Astrocyte (in vitro differentiated cells and primary cell): ENCODE measurements at regions not wholly inside any gene's neighbourhood (a gene's known extent, or its start where the extent isn't known, plus 50 kb on each side); places are given as distances from the start of the nearest gene placed in this dataset.
"Not testable (repeated sequence)": the region's sequence is repeated elsewhere in the genome, so short reads cannot be mapped to it uniquely, and the experiment has no call there.

Source experiments
- DNase-seq: peaks from one replicate; pipeline ENCODE4 v3.0.0-alpha.2; 2010; ENCODE audit warnings: low read depth
- FAIRE-seq: peaks from 2 replicates; lab custom pipeline; 2011; peaks lifted over from hg19 to GRCh38; lab: Jason Lieb, UNC
- H2AFZ ChIP-seq: 2 replicates; pipeline ENCODE4 v1.6.0; 2012; ENCODE audit warnings: low read depth, low read length, inconsistent platforms
- H3K27ac ChIP-seq: 2 replicates; pipeline ENCODE4 v1.5.1; 2011; ENCODE audit warnings: low read depth, low read length, inconsistent platforms
- H3K27me3 ChIP-seq: 2 replicates; pipeline ENCODE4 v1.6.0; 2011; ENCODE audit warnings: low read length, inconsistent platforms; ENCODE audit not compliant: insufficient read depth
- H3K36me3 ChIP-seq: 2 replicates; pipeline ENCODE4 v1.5.1; 2011; ENCODE audit warnings: low read length, inconsistent platforms; ENCODE audit not compliant: insufficient read depth
- H3K4me1 ChIP-seq: 2 replicates; pipeline ENCODE4 v1.5.1; 2011; ENCODE audit warnings: low read length, inconsistent platforms; ENCODE audit not compliant: insufficient read depth
- H3K4me2 ChIP-seq: 2 replicates; pipeline ENCODE4 v1.6.0; 2012; ENCODE audit warnings: low read length, inconsistent platforms
- H3K4me3 ChIP-seq: 2 replicates; pipeline ENCODE4 v1.5.1; 2011; ENCODE audit warnings: low read depth, mild to moderate bottlenecking, low read length, inconsistent platforms; ENCODE audit not compliant: insufficient read depth
- H3K79me2 ChIP-seq: 2 replicates; pipeline ENCODE4 v1.6.0; 2012; ENCODE audit warnings: mild to moderate bottlenecking, low read length, inconsistent platforms; ENCODE audit not compliant: insufficient read depth
- H3K9ac ChIP-seq: 2 replicates; pipeline ENCODE4 v1.6.0; 2012; ENCODE audit warnings: mild to moderate bottlenecking, low read length, inconsistent platforms
- H3K9me3 ChIP-seq: 2 replicates; pipeline ENCODE4 v1.5.1; 2012; ENCODE audit warnings: low read depth, mild to moderate bottlenecking, low read length, inconsistent platforms; ENCODE audit not compliant: insufficient read depth
- H4K20me1 ChIP-seq: 2 replicates; pipeline ENCODE4 v1.6.0; 2012; ENCODE audit warnings: low read length, inconsistent platforms; ENCODE audit not compliant: insufficient read depth
- H3K27ac Mint-ChIP-seq: one replicate; pipeline ENCODE4 v1.8.0; 2021; ENCODE audit warnings: mild to moderate bottlenecking, mixed read lengths; ENCODE audit not compliant: unreplicated experiment
- H3K27me3 Mint-ChIP-seq: one replicate; pipeline ENCODE4 v1.8.0; 2021; ENCODE audit warnings: low read depth, mixed read lengths; ENCODE audit not compliant: unreplicated experiment
- H3K36me3 Mint-ChIP-seq: one replicate; pipeline ENCODE4 v1.8.0; 2021; ENCODE audit warnings: low read depth, mixed read lengths; ENCODE audit not compliant: unreplicated experiment
- H3K4me1 Mint-ChIP-seq: one replicate; pipeline ENCODE4 v1.8.0; 2021; ENCODE audit warnings: low read depth, mixed read lengths; ENCODE audit not compliant: unreplicated experiment
- H3K4me3 Mint-ChIP-seq: one replicate; pipeline ENCODE4 v1.8.0; 2021; ENCODE audit warnings: mild to moderate bottlenecking, moderate library complexity, mixed read lengths; ENCODE audit not compliant: unreplicated experiment
- H3K9me3 Mint-ChIP-seq: one replicate; pipeline ENCODE4 v1.8.0; 2021; ENCODE audit warnings: mild to moderate bottlenecking, mixed read lengths; ENCODE audit not compliant: unreplicated experiment
- EZH2 ChIP-seq: IDR thresholded peaks from 2 replicates; pipeline ENCODE4 v1.6.1; 2012; ENCODE audit warnings: mild to moderate bottlenecking, low read length, inconsistent platforms; ENCODE audit not compliant: insufficient read depth
- TF ChIP-seq, protein P1 (sequence below): IDR thresholded peaks from 2 replicates; pipeline ENCODE4 v1.5.1; 2011; ENCODE audit warnings: low read depth, mild to moderate bottlenecking, inconsistent platforms, low read length, moderate library complexity; ENCODE audit not compliant: insufficient read depth

GRCh38 chr10:21036757-21037156, 139.6 kb upstream of the NEBL start:
- Histone ChIP-seq H3K9me3 (no peaks in the 10 kb centered on the region), H4K20me1 (no peaks in the 10 kb centered on the region), H3K4me3 (no peak overlapping the region), H3K36me3 (no peaks in the 10 kb centered on the region), H3K9ac (no peak overlapping the region), H3K79me2 (no peaks in the 10 kb centered on the region), H3K4me1 (no peaks in the 10 kb centered on the region), H3K27me3 (no peaks in the 10 kb centered on the region), H3K27ac (no peak overlapping the region), H2AFZ (no peak overlapping the region), H3K4me2 (no peak overlapping the region)
- TF ChIP-seq, protein P1, sequence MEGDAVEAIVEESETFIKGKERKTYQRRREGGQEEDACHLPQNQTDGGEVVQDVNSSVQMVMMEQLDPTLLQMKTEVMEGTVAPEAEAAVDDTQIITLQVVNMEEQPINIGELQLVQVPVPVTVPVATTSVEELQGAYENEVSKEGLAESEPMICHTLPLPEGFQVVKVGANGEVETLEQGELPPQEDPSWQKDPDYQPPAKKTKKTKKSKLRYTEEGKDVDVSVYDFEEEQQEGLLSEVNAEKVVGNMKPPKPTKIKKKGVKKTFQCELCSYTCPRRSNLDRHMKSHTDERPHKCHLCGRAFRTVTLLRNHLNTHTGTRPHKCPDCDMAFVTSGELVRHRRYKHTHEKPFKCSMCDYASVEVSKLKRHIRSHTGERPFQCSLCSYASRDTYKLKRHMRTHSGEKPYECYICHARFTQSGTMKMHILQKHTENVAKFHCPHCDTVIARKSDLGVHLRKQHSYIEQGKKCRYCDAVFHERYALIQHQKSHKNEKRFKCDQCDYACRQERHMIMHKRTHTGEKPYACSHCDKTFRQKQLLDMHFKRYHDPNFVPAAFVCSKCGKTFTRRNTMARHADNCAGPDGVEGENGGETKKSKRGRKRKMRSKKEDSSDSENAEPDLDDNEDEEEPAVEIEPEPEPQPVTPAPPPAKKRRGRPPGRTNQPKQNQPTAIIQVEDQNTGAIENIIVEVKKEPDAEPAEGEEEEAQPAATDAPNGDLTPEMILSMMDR: no peak
- TF ChIP-seq EZH2: no peak
- Mint-ChIP-seq H3K27me3 (no peaks in the 10 kb centered on the region), H3K36me3 (no peaks in the 10 kb centered on the region), H3K27ac (no peak overlapping the region), H3K4me3 (no peak overlapping the region), H3K9me3 (no peaks in the 10 kb centered on the region), H3K4me1 (no peaks in the 10 kb centered on the region)
- no peak for FAIRE-seq
- DNase-seq: no peak

- not testable (repeated sequence) for H3K27ac Mint-ChIP-seq, H3K9me3 Mint-ChIP-seq, H3K36me3 ChIP-seq, H3K9me3 ChIP-seq, FAIRE-seq, H3K4me3 ChIP-seq, DNase-seq, H3K27me3 ChIP-seq, H3K27ac ChIP-seq, H3K4me1 ChIP-seq, H4K20me1 ChIP-seq, H3K36me3 Mint-ChIP-seq, H3K79me2 ChIP-seq, H3K4me3 Mint-ChIP-seq, H3K9ac ChIP-seq, H2AFZ ChIP-seq, H3K27me3 Mint-ChIP-seq, H3K4me2 ChIP-seq, H3K4me1 Mint-ChIP-seq
These were observed 137.7 kb upstream of the NEBL start for GRCh38 chr10:21034770-21035169.

DNA sequence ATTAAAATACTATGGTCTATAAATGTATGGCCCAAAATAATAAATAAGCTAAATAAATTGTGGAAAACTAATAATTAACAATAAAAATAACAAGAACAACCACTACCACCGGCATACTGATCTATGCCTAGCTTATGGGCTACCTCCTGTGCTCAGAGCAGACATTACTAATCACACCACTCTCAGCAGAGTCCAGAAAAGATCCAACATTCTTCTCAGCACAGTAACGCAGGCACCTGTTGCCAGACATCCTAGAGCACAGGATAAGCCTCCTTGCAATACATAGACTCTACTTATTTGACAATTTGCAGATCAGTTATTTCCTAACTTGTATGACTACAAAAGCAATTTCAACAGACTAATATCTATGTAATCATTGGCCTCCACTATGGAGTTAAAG, 137.1 kb upstream of the NEBL start:
- Mint-ChIP-seq H3K4me3 (no peak overlapping the region), H3K27me3 (no peaks in the 10 kb centered on the region), H3K9me3 (peaks cover 13% of the 10 kb centered on the region), H3K4me1 (peaks cover 2% of the 10 kb centered on the region), H3K36me3 (no peaks in the 10 kb centered on the region), H3K27ac (no peak overlapping the region)
- H3K36me3 ChIP-seq: no peaks in the 10 kb centered on the region
- H3K79me2 ChIP-seq: no peaks in the 10 kb centered on the region
- H4K20me1 ChIP-seq: no peaks in the 10 kb centered on the region
- no peaks in the 10 kb centered on the region for H3K4me1 ChIP-seq
- H3K9me3 ChIP-seq: no peaks in the 10 kb centered on the region
- H3K4me3 ChIP-seq: no peak overlapping the region
- no peak for FAIRE-seq
- H3K27ac ChIP-seq: no peak overlapping the region
- no peak overlapping the region for H3K4me2 ChIP-seq
- H2AFZ ChIP-seq: no peak overlapping the region
- no peaks in the 10 kb centered on the region for H3K27me3 ChIP-seq
- H3K9ac ChIP-seq: no peak overlapping the region
- DNase-seq: no peak
- no peak for TF ChIP-seq EZH2
- TF ChIP-seq, protein P1: no peak
